ENCODE measurements at regions not wholly inside any gene's neighbourhood (a gene's known extent, or its start where the extent isn't known, plus 50 kb on each side); places are given as distances from the start of the nearest gene placed in this dataset.

GRCh38 chr1:173353350-173353749 is 123.8 kb upstream of the PRDX6 start:
- TF ChIP-seq CTCF (conservative IDR thresholded peaks at IDR 0.05; ENCODE audit: low read depth, low read length) (no peak), CHD1 (IDR thresholded peaks at IDR 0.05; ENCODE audit: low read depth, low read length) (no peak), MAFK (IDR thresholded peaks at IDR 0.05; ENCODE audit: low read depth, low read length) (no peak), RAD21 (IDR thresholded peaks at IDR 0.05; ENCODE audit: low read length) (no peak)

Data from IMR-90 (cell line).